Osteocyte (in vitro differentiated cells): ENCODE measurements at regions not wholly inside any gene's neighbourhood (a gene's known extent, or its start where the extent isn't known, plus 50 kb on each side); places are given as distances from the start of the nearest gene placed in this dataset.

Experiments
- DNase-seq: peaks from one replicate; pipeline ENCODE4 v3.0.0; 2021; ENCODE audit warnings: mixed read lengths; ENCODE audit not compliant: unreplicated experiment; ENCODE audit errors: extremely low spot score
- H3K27ac Mint-ChIP-seq: one replicate; pipeline ENCODE4 v1.8.0; 2021; ENCODE audit warnings: mild to moderate bottlenecking, mixed read lengths; ENCODE audit not compliant: unreplicated experiment
- H3K27me3 Mint-ChIP-seq: one replicate; pipeline ENCODE4 v1.8.0; 2021; ENCODE audit warnings: mixed read lengths; ENCODE audit not compliant: unreplicated experiment
- H3K36me3 Mint-ChIP-seq: one replicate; pipeline ENCODE4 v1.8.0; 2021; ENCODE audit warnings: mixed read lengths; ENCODE audit not compliant: unreplicated experiment
- H3K4me1 Mint-ChIP-seq: one replicate; pipeline ENCODE4 v1.8.0; 2021; ENCODE audit warnings: mixed read lengths; ENCODE audit not compliant: unreplicated experiment
- H3K4me3 Mint-ChIP-seq: one replicate; pipeline ENCODE4 v1.8.0; 2021; ENCODE audit warnings: mild to moderate bottlenecking, moderate library complexity, mixed read lengths; ENCODE audit not compliant: unreplicated experiment
- H3K9me3 Mint-ChIP-seq: one replicate; pipeline ENCODE4 v1.8.0; 2021; ENCODE audit warnings: mixed read lengths; ENCODE audit not compliant: unreplicated experiment
- TF ChIP-seq, protein P1 (sequence below): fragments of 200-600 bp; sonication (generic); IDR thresholded peaks from 2 replicates; pipeline ENCODE4 v1.5.0; 2021; ENCODE audit warnings: antibody characterized with exemption, mild to moderate bottlenecking, moderate library complexity

DNA sequence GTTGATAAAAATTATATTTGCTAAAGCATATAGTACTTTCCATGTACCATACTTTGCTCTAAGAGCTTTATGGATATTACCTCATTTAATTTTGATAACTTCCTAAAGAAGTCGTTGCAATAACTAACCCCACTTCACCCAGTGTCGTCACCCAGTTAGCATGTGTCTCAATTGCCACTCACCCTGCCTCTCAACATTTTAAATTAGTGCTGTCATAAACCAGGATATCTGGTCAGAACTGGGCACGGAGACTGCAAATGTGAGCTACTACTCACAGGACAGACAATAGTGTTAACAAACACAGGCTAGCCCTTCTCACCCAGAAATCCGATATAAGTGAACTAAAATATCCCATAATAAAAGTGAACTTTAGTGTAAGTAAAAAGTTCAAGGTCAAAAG, 430.6 kb downstream of the KLF12 start:
- Mint-ChIP-seq H3K4me1 (peaks cover 13% of the 10 kb centered on the region), H3K27ac (no peak overlapping the region), H3K9me3 (no peaks in the 10 kb centered on the region), H3K4me3 (no peak overlapping the region), H3K36me3 (peaks cover 15% of the 10 kb centered on the region), H3K27me3 (no peaks in the 10 kb centered on the region)
- no peak for DNase-seq
- TF ChIP-seq, protein P1, sequence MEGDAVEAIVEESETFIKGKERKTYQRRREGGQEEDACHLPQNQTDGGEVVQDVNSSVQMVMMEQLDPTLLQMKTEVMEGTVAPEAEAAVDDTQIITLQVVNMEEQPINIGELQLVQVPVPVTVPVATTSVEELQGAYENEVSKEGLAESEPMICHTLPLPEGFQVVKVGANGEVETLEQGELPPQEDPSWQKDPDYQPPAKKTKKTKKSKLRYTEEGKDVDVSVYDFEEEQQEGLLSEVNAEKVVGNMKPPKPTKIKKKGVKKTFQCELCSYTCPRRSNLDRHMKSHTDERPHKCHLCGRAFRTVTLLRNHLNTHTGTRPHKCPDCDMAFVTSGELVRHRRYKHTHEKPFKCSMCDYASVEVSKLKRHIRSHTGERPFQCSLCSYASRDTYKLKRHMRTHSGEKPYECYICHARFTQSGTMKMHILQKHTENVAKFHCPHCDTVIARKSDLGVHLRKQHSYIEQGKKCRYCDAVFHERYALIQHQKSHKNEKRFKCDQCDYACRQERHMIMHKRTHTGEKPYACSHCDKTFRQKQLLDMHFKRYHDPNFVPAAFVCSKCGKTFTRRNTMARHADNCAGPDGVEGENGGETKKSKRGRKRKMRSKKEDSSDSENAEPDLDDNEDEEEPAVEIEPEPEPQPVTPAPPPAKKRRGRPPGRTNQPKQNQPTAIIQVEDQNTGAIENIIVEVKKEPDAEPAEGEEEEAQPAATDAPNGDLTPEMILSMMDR, result no peak

DNA sequence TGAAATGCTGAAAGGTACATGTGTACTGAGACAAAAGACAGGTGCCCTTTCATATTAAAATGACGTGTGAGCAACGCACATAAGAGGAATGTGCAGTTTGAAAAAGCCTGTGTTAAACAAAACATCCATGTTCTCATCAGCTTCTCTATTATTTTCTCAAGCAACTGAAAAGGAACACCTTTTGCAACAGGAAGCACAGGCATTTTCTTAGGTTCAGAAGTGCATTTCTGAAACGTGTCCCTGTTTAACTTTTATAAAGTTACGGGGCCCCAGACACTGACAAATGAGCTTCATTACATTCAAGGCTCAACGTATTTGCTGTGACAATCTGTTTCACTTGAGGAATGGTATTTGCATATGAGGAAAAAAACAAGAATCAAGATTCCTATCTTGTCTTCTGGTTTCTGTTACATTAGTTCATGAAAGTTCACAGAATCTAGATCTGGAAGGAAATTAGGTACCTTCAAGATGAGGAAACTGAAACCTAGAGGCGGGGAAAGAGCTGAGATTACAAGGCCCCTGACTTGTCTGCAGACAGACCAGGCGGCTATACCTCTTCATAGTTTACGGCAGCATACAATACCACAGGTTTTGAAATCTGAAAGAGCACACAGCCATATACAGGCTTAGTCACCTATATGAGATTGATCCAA, 431.7 kb downstream of the KLF12 start:
- TF ChIP-seq, protein P1, result no peak
- no peak overlapping the region for H3K27ac Mint-ChIP-seq
- no peaks in the 10 kb centered on the region for H3K27me3 Mint-ChIP-seq
- H3K9me3 Mint-ChIP-seq, result no peaks in the 10 kb centered on the region
- no peak for DNase-seq
- no peak overlapping the region for H3K4me3 Mint-ChIP-seq
- peaks cover 14% of the 10 kb centered on the region for H3K4me1 Mint-ChIP-seq
- peaks cover 17% of the 10 kb centered on the region for H3K36me3 Mint-ChIP-seq

DNA sequence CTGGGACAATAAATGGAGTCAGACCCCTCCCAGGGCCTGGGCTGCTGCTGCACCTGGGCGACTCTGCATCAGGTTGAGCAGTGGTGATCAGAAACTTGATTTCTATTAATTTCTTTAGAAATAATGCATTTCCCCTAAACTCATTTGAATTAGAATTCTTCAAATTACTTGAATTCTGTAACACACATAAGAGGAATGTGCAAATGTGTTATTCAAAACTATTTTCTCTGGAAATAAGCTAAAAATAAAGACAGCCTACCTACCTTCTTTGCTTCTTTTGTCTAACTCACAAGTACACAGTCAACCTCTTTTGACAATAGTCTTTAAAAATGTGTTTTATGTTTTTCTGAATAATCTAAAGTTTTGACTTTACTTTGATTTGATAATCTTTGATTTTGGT, 433.0 kb downstream of the KLF12 start:
- H3K36me3 Mint-ChIP-seq, result peaks cover 18% of the 10 kb centered on the region
- no peak overlapping the region for H3K27ac Mint-ChIP-seq
- no peak overlapping the region for H3K4me3 Mint-ChIP-seq
- TF ChIP-seq, protein P1, result no peak
- DNase-seq, result no peak
- no peaks in the 10 kb centered on the region for H3K27me3 Mint-ChIP-seq
- peaks cover 14% of the 10 kb centered on the region for H3K4me1 Mint-ChIP-seq
- no peaks in the 10 kb centered on the region for H3K9me3 Mint-ChIP-seq

DNA sequence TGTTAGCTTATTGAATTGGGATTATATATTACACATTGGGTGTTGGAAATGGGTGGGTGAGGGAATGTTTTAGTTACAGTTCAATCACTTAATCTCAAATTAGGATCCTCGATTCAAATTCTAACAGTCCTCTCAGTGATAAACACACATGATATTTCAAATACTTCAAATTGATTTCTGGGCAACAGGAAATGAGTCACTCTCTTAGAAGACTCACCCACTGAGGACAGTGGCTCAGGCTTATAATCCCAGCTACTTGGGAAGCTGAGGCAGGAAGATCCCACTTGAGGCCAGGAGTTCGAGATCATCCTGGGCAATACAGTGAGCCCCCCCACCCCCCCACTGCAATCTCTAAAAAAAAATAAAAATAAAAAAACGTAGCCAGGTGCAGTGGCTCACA, 435.3 kb downstream of the KLF12 start:
- H3K27ac Mint-ChIP-seq, result no peak overlapping the region
- H3K4me3 Mint-ChIP-seq, result no peak overlapping the region
- TF ChIP-seq, protein P1, result no peak
- H3K27me3 Mint-ChIP-seq, result no peaks in the 10 kb centered on the region
- DNase-seq, result no peak
- H3K4me1 Mint-ChIP-seq, result peaks cover 14% of the 10 kb centered on the region
- no peaks in the 10 kb centered on the region for H3K9me3 Mint-ChIP-seq
- peaks cover 17% of the 10 kb centered on the region for H3K36me3 Mint-ChIP-seq

DNA sequence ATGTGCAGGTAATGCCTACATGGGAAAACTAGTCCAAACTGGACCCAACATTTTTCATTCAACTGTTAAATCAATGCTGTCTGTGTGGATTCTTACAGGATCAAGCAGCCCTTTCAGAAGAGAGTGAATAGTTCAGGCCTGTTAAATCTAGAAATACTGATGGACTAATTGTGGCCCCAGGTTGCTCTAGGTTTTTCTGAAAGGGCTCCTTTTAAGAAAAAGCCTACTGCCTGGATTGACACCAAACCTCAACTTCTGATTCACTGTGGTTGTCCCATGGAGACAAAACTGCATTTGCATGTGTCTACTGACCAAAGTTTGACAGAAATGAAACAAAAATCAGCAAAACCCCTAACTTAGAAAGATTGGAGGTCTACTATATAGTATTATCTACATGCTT, 437.0 kb downstream of the KLF12 start:
- no peaks in the 10 kb centered on the region for H3K9me3 Mint-ChIP-seq
- H3K4me3 Mint-ChIP-seq, result no peak overlapping the region
- TF ChIP-seq, protein P1, result no peak
- H3K4me1 Mint-ChIP-seq, result peaks cover 13% of the 10 kb centered on the region
- no peaks in the 10 kb centered on the region for H3K27me3 Mint-ChIP-seq
- DNase-seq, result no peak
- H3K27ac Mint-ChIP-seq, result no peak overlapping the region
- H3K36me3 Mint-ChIP-seq, result peaks cover 18% of the 10 kb centered on the region
